ENCODE measurements at regions not wholly inside any gene's neighbourhood (a gene's known extent, or its start where the extent isn't known, plus 50 kb on each side); places are given as distances from the start of the nearest gene placed in this dataset.

GRCh38 chr20:6626805-6627204 is 140.7 kb upstream of the BMP2 start:
- 75 to 79% methylated on average over 5 of the region's 5 CpGs for WGBS, 2 donors
- no peak for ATAC-seq
- DNase-seq = no peak

DNA sequence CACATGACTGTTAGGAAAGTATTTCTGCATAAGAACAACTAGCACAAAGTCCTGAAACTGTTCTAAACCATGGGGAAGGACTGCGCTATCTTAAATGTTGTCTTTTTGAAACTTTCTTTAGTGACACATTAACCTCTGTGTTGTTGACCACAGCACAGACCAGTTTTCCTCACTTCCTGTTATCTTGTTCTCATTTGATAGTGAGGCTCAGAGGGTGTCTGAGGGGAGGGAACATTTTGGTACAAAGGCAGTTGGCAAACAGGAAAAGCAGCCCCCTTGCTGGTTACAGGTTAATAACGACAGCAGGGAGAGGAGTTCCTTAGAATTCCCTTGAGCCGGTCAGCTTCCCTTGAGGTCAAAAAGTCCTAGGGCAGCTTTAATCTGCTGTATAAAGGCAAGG is 143.5 kb upstream of the BMP2 start:
- H3K9me3 ChIP-seq = peaks cover 0 to 8% (median 0%) of the 10 kb centered on the region in 11 donors
- no peaks in the 10 kb centered on the region for H3K36me3 ChIP-seq
- no peaks in the 10 kb centered on the region for H3K4me1 ChIP-seq
- no peak overlapping the region for H3K4me3 ChIP-seq
- WGBS, 2 donors = 28% methylated on average over 3 of the region's 3 CpGs
- no peaks in the 10 kb centered on the region for H3K27me3 ChIP-seq
- TF ChIP-seq CTCF (IDR thresholded peaks at IDR 0.05) = no peak
- intact Hi-C loops (cut with DNase I) = no loop called here
- ATAC-seq = no peak
- no peak overlapping the region for H3K27ac ChIP-seq
- no peak for DNase-seq

More at GRCh38 chr20:6626805-6627204, 140.7 kb upstream of the BMP2 start:
- intact Hi-C loops (cut with DNase I) = no loop called here
- H3K27me3 ChIP-seq = no peaks in the 10 kb centered on the region
- H3K36me3 ChIP-seq = no peaks in the 10 kb centered on the region
- peaks cover 0 to 8% (median 0%) of the 10 kb centered on the region in 11 donors for H3K9me3 ChIP-seq
- TF ChIP-seq CTCF (IDR thresholded peaks at IDR 0.05) = no peak
- H3K4me3 ChIP-seq = no peak overlapping the region
- H3K4me1 ChIP-seq = peaks cover 0 to 7% (median 0%) of the 10 kb centered on the region in 9 donors
- no peak overlapping the region for H3K27ac ChIP-seq

DNA sequence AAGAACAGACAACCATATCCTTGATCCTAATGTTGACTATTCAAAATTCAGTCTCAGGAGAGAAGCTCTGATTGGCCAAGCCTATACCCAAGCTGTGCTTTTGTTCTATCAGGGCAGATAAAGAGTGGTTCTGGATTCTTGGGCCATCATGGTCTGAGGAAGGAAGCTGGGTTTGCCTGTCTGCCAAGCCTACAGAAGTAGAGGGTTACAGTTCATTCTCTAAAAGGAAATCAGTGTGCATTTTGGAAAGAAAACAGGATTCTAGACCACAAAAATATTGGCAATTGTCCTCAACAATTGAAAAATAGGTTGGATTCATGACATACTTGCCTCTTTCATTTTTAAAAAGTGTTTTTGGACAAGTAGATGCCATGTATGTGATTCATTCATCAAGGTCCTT is 145.4 kb upstream of the BMP2 start:
- DNase-seq (no peak), ATAC-seq (no peak)
- H3K9me3 ChIP-seq = peaks cover 0 to 8% (median 0%) of the 10 kb centered on the region in 11 donors
- no peaks in the 10 kb centered on the region for H3K27me3 ChIP-seq
- no peaks in the 10 kb centered on the region for H3K36me3 ChIP-seq
- TF ChIP-seq CTCF (IDR thresholded peaks at IDR 0.05) = no peak
- no peak overlapping the region for H3K27ac ChIP-seq
- H3K4me1 ChIP-seq = no peaks in the 10 kb centered on the region
- H3K4me3 ChIP-seq = no peak overlapping the region
- intact Hi-C loops (cut with DNase I) = no loop called here

- no peaks in the 10 kb centered on the region for H3K36me3 ChIP-seq
- no peaks in the 10 kb centered on the region for H3K9me3 ChIP-seq
- no peak for DNase-seq
- H3K27ac ChIP-seq = no peak overlapping the region
- no peaks in the 10 kb centered on the region for H3K4me1 ChIP-seq
- no peak overlapping the region for H3K4me3 ChIP-seq
- intact Hi-C loops (cut with DNase I) = no loop called here
- no peak for TF ChIP-seq CTCF (IDR thresholded peaks at IDR 0.05)
- WGBS, 2 donors = 60 to 62% methylated on average over 2 of the region's 2 CpGs
- ATAC-seq = no peak
- no peaks in the 10 kb centered on the region for H3K27me3 ChIP-seq
These were observed 149.4 kb upstream of the BMP2 start for GRCh38 chr20:6618051-6618450.

DNA sequence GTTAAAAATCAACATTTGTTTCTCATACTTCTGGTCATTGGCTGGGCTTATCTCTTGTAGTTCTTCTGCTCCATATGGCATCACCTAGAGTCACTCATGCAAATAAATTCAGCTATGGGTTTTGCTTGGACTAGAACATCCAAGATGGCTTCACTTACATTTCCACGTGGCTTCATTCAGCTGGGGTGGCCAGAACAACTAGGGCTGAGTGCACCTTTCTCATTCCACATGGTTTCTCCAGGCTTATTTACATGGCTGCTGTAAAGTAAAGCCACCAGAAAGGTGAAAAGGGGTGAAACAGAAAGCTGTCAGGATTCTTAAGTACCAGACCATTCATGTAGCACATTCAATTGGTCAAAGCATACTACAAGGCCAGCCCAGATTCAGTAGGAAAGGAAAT is 151.1 kb upstream of the BMP2 start:
- Histone ChIP-seq H3K36me3 (no peaks in the 10 kb centered on the region), H3K9me3 (no peaks in the 10 kb centered on the region), H3K4me1 (no peaks in the 10 kb centered on the region), H3K27me3 (no peaks in the 10 kb centered on the region), H3K4me3 (no peak overlapping the region), H3K27ac (no peak overlapping the region)
- DNase-seq = no peak
- ATAC-seq = no peak
- intact Hi-C loops (cut with DNase I) = no loop called here
- no peak for TF ChIP-seq CTCF (IDR thresholded peaks at IDR 0.05)
- 90 to 92% methylated on average over 1 of the region's 1 CpG for WGBS, 2 donors

All from heart right ventricle (tissue), 16 donors.